SK-N-SH (cell line): ENCODE measurements at regions not wholly inside any gene's neighbourhood (a gene's known extent, or its start where the extent isn't known, plus 50 kb on each side); places are given as distances from the start of the nearest gene placed in this dataset.

Experiments
- CTCF ChIA-PET: fragments of 300-600, 350-600 bp; formaldehyde crosslinking; extraction: SDS; loops from one replicate; lab custom pipeline; 2021; lab: Yijun Ruan, JAX
- POLR2A ChIA-PET: fragments of 350-600 bp; sonication (Branson Sonifier 250); formaldehyde crosslinking; extraction: SDS; loops from one replicate; lab custom pipeline; 2020; ENCODE audit warnings: antibody characterized with exemption, inconsistent platforms; lab: Yijun Ruan, JAX
- DNase-seq: peaks from one replicate; pipeline ENCODE4 v3.0.0; 2012
- H2AFZ ChIP-seq: fragments of 200-600 bp; sonication (generic); 2 replicates; pipeline ENCODE4 v1.8.1; 2016; ENCODE audit warnings: antibody characterized with exemption, mild to moderate bottlenecking, low read depth
- H3F3A ChIP-seq: fragments of 200-600 bp; sonication (generic); replicated peaks from 2 replicates; pipeline ENCODE3; 2016; ENCODE audit warnings: antibody characterized with exemption, mild to moderate bottlenecking; ENCODE audit not compliant: insufficient read depth
- H3K27ac ChIP-seq, 2 experiments: fragments of 200-500 bp in 1 of 2; fragments of 200-600 bp in 1 of 2; sonication (Bioruptor generic) in 1 of 2; sonication (generic), shearing (Covaris generic) in 1 of 2; 2 replicates each; pipeline versions ENCODE4 v1.5.1 to v1.6.1; 2014 to 2016; ENCODE audit warnings: low read depth in 2 of 2, inconsistent platforms in 1 of 2, low read length in 1 of 2, mild to moderate bottlenecking in 1 of 2, mixed read lengths in 1 of 2
- H3K27me3 ChIP-seq: fragments of 200-600 bp; sonication (generic), shearing (Covaris generic); 2 replicates; pipeline ENCODE4 v1.6.1; 2016; ENCODE audit warnings: mixed run types; ENCODE audit not compliant: insufficient read depth
- H3K36me3 ChIP-seq, 2 experiments: fragments of 200-500 bp in 1 of 2; fragments of 200-600 bp in 1 of 2; sonication (Bioruptor generic) in 1 of 2; sonication (generic) in 1 of 2; replicated peaks in 1 of 2; 2 replicates each; pipeline versions ENCODE3 to v1.5.1; 2014 to 2016; ENCODE audit warnings: low read length in 1 of 2, mild to moderate bottlenecking in 1 of 2; ENCODE audit not compliant: insufficient read depth in 2 of 2, control insufficient read depth in 1 of 2
- H3K4me1 ChIP-seq, 2 experiments: fragments of 200-500 bp in 1 of 2; fragments of 200-600 bp in 1 of 2; sonication (Bioruptor generic) in 1 of 2; sonication (generic), shearing (Covaris generic) in 1 of 2; 2 replicates each; pipeline versions ENCODE4 v1.5.1 to v1.6.1; 2014 to 2016; ENCODE audit warnings: low read depth in 1 of 2, low read length in 1 of 2, mixed run types in 1 of 2; ENCODE audit not compliant: insufficient read depth in 2 of 2, control insufficient read depth in 1 of 2
- H3K4me2 ChIP-seq: fragments of 200-600 bp; sonication (generic), shearing (Covaris generic); 2 replicates; pipeline ENCODE4 v1.6.1; 2017; ENCODE audit warnings: mixed run types
- H3K4me3 ChIP-seq, 2 experiments: fragments of 200-500 bp in 1 of 2; fragments of 200-600 bp in 1 of 2; sonication (Bioruptor generic) in 1 of 2; sonication (generic), shearing (Covaris generic) in 1 of 2; 2 replicates each; pipeline versions ENCODE4 v1.5.1 to v1.8.1; 2014 to 2016; ENCODE audit warnings: low read depth in 2 of 2, inconsistent platforms in 1 of 2, low read length in 1 of 2, mild to moderate bottlenecking in 1 of 2, mixed read lengths in 1 of 2, moderate library complexity in 1 of 2
- H3K79me2 ChIP-seq: fragments of 200-600 bp; sonication (generic); 2 replicates; pipeline ENCODE4 v1.8.1; 2017; ENCODE audit warnings: mild to moderate bottlenecking; ENCODE audit not compliant: insufficient read depth
- H3K9ac ChIP-seq: fragments of 200-600 bp; sonication (generic); 2 replicates; pipeline ENCODE4 v1.6.1; 2017; ENCODE audit warnings: mixed run types
- H3K9me2 ChIP-seq: fragments of 200-600 bp; sonication (generic); 2 replicates; pipeline ENCODE4 v1.6.1; 2017; ENCODE audit warnings: mixed run types
- H3K9me3 ChIP-seq: fragments of 200-600 bp; sonication (generic); 2 replicates; pipeline ENCODE4 v1.6.1; 2017; ENCODE audit warnings: mixed run types, mild to moderate bottlenecking, moderate library complexity
- H4K20me1 ChIP-seq: fragments of 200-600 bp; sonication (generic); 2 replicates; pipeline ENCODE4 v1.6.1; 2017; ENCODE audit warnings: mild to moderate bottlenecking, mixed run types; ENCODE audit not compliant: insufficient read depth
- CHD2 ChIP-seq: fragments of 150-350 bp; IDR thresholded peaks from 2 replicates; pipeline ENCODE4 v1.6.1; 2018; ENCODE audit warnings: low read length; ENCODE audit not compliant: partially characterized antibody
- EP300 ChIP-seq, 2 experiments: IDR thresholded peaks; 2 replicates each; pipeline versions ENCODE4 v1.4.0 to v1.6.1; 2012; ENCODE audit warnings: borderline replicate concordance in 1 of 2, low read depth in 1 of 2, low read length in 1 of 2
- GABPA ChIP-seq: IDR thresholded peaks from 2 replicates; pipeline ENCODE4 v1.4.0; 2012; ENCODE audit warnings: low read depth, mild to moderate bottlenecking
- JUND ChIP-seq: IDR thresholded peaks from 2 replicates; pipeline ENCODE4 v1.4.0; 2012
- MXI1 ChIP-seq: IDR thresholded peaks from 2 replicates; pipeline ENCODE4 v1.6.1; 2012; ENCODE audit warnings: mild to moderate bottlenecking, low read depth, low read length, improper control_type of control experiment
- NFIC ChIP-seq: IDR thresholded peaks from 2 replicates; pipeline ENCODE4 v1.4.0; 2012; ENCODE audit warnings: borderline replicate concordance
- NRF1 ChIP-seq: IDR thresholded peaks from 2 replicates; pipeline ENCODE4 v1.6.1; 2012; ENCODE audit warnings: low read depth, mild to moderate bottlenecking, low read length
- SMC3 ChIP-seq: IDR thresholded peaks from 2 replicates; pipeline ENCODE4 v1.6.1; 2012; ENCODE audit warnings: low read depth, low read length, improper control_type of control experiment
- TCF12 ChIP-seq: IDR thresholded peaks from 2 replicates; pipeline ENCODE4 v1.4.0; 2012
- TEAD4 ChIP-seq: IDR thresholded peaks from 2 replicates; pipeline ENCODE4 v1.4.0; 2012; ENCODE audit warnings: mild to moderate bottlenecking, borderline replicate concordance; ENCODE audit not compliant: insufficient read depth
- WGBS: methylation state at CpG from one replicate; pipeline ENCODE4 v1.1.6; 2017; ENCODE audit warnings: low lambda C conversion rate; 5-methylcytosine and 5-hydroxymethylcytosine counted together
- TF ChIP-seq, protein P1 (sequence below): IDR thresholded peaks from 2 replicates; pipeline ENCODE4; 2012
- TF ChIP-seq, protein P2 (sequence below): fragments of 150-350 bp; IDR thresholded peaks from 2 replicates; pipeline ENCODE4 v1.6.1; 2016; ENCODE audit warnings: mild to moderate bottlenecking, low read depth, low read length
- TF ChIP-seq, protein P3 (sequence below): fragments of 200-600 bp; sonication (generic); IDR thresholded peaks from 2 replicates; pipeline ENCODE4 v1.6.1; 2017; ENCODE audit warnings: antibody characterized with exemption, mild to moderate bottlenecking, moderate library complexity

DNA sequence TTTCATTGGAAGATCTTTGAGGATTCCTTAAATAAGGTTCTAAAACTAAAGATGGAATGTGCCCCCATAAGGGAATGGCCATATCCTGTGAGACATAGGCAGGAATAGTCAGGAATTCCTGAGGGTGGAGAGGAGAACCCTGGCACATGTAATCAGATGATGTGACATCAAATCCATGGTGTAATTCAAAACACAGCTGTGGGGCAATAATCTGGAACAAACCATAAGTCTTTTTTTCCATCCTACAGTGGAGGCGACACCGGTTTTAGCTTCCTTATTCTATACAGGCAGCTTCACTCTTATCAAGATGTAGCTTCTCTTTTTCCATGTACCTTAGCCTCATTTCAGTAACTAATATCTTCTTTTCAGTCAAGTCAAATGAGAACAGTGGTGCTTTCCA lies 133.6 kb upstream of the CITED2 start:
- H3K27ac ChIP-seq: no peak overlapping the region
- no peak overlapping the region for H3K4me2 ChIP-seq
- 74% methylated on average over 2 of the region's 2 CpGs for WGBS
- no peaks in the 10 kb centered on the region for H3K27me3 ChIP-seq
- no peak for DNase-seq
- no peaks in the 10 kb centered on the region for H3K36me3 ChIP-seq
- ChIA-PET CTCF (no interaction called here), POLR2A (no interaction called here)
- H3K4me1 ChIP-seq: no peaks in the 10 kb centered on the region
- TF ChIP-seq, protein P1, sequence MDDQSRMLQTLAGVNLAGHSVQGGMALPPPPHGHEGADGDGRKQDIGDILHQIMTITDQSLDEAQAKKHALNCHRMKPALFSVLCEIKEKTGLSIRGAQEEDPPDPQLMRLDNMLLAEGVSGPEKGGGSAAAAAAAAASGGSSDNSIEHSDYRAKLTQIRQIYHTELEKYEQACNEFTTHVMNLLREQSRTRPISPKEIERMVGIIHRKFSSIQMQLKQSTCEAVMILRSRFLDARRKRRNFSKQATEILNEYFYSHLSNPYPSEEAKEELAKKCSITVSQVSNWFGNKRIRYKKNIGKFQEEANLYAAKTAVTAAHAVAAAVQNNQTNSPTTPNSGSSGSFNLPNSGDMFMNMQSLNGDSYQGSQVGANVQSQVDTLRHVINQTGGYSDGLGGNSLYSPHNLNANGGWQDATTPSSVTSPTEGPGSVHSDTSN: no peak
- TF ChIP-seq JUND: no peak
- no peak for TF ChIP-seq TEAD4
- no peak for TF ChIP-seq EP300 (IDR thresholded peaks at IDR 0.05; ENCODE audit: borderline replicate concordance in 1 of 2, low read depth in 1 of 2, low read length in 1 of 2)
- TF ChIP-seq NRF1: no peak
- TF ChIP-seq GABPA: no peak
- no peak for TF ChIP-seq TCF12
- no peak for TF ChIP-seq CHD2
- TF ChIP-seq, protein P2, sequence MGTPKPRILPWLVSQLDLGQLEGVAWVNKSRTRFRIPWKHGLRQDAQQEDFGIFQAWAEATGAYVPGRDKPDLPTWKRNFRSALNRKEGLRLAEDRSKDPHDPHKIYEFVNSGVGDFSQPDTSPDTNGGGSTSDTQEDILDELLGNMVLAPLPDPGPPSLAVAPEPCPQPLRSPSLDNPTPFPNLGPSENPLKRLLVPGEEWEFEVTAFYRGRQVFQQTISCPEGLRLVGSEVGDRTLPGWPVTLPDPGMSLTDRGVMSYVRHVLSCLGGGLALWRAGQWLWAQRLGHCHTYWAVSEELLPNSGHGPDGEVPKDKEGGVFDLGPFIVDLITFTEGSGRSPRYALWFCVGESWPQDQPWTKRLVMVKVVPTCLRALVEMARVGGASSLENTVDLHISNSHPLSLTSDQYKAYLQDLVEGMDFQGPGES: no peak
- no peak for TF ChIP-seq MXI1
- H3K4me3 ChIP-seq: no peak overlapping the region
- no peaks in the 10 kb centered on the region for H3K79me2 ChIP-seq
- no peak overlapping the region for H2AFZ ChIP-seq
- no peak overlapping the region for H3K9ac ChIP-seq
- H4K20me1 ChIP-seq: no peaks in the 10 kb centered on the region
- no peaks in the 10 kb centered on the region for H3F3A ChIP-seq
- no peaks in the 10 kb centered on the region for H3K9me2 ChIP-seq
- no peaks in the 10 kb centered on the region for H3K9me3 ChIP-seq

DNA sequence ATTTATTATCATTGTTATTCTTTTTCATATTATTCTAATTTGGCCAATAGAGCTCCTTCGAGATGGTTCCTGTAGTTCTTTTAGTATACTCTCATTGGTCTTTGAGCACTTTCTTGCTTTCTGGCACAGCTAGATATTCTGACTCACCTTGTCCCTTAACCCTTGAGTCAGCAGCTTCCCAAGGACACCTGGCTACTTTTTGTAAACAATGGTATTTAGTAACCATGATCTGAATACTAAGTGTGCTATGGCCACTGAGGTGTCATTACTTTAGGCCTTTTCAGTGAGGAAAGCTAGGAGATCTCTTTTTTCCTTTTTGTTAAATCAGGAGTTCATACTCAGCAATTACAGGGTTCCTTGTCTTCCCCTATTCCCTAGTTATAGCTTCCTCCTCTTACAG lies 126.5 kb upstream of the CITED2 start:
- no peak overlapping the region for H3K4me3 ChIP-seq
- DNase-seq: no peak
- ChIA-PET POLR2A (no interaction called here), CTCF (no interaction called here)
- H3K9me3 ChIP-seq: no peaks in the 10 kb centered on the region
- H3K27ac ChIP-seq: no peak overlapping the region
- no peak overlapping the region for H3K9ac ChIP-seq
- no peaks in the 10 kb centered on the region for H3K79me2 ChIP-seq
- H3K9me2 ChIP-seq: no peaks in the 10 kb centered on the region
- H3K4me2 ChIP-seq: no peak overlapping the region
- H3K4me1 ChIP-seq: no peaks in the 10 kb centered on the region
- no peaks in the 10 kb centered on the region for H3K36me3 ChIP-seq
- no peaks in the 10 kb centered on the region for H3K27me3 ChIP-seq
- TF ChIP-seq, protein P1: no peak
- TF ChIP-seq, protein P3, sequence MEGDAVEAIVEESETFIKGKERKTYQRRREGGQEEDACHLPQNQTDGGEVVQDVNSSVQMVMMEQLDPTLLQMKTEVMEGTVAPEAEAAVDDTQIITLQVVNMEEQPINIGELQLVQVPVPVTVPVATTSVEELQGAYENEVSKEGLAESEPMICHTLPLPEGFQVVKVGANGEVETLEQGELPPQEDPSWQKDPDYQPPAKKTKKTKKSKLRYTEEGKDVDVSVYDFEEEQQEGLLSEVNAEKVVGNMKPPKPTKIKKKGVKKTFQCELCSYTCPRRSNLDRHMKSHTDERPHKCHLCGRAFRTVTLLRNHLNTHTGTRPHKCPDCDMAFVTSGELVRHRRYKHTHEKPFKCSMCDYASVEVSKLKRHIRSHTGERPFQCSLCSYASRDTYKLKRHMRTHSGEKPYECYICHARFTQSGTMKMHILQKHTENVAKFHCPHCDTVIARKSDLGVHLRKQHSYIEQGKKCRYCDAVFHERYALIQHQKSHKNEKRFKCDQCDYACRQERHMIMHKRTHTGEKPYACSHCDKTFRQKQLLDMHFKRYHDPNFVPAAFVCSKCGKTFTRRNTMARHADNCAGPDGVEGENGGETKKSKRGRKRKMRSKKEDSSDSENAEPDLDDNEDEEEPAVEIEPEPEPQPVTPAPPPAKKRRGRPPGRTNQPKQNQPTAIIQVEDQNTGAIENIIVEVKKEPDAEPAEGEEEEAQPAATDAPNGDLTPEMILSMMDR: no peak
- TF ChIP-seq SMC3 (no peak), JUND (no peak), TCF12 (no peak), EP300 (IDR thresholded peaks at IDR 0.05; ENCODE audit: borderline replicate concordance in 1 of 2, low read depth in 1 of 2, low read length in 1 of 2) (no peak), NFIC (no peak)
- no peaks in the 10 kb centered on the region for H4K20me1 ChIP-seq
- no peak overlapping the region for H2AFZ ChIP-seq
- WGBS: 24% methylated on average over 1 of the region's 1 CpG
- no peaks in the 10 kb centered on the region for H3F3A ChIP-seq
